ENCODE measurements at regions not wholly inside any gene's neighbourhood (a gene's known extent, or its start where the extent isn't known, plus 50 kb on each side); places are given as distances from the start of the nearest gene placed in this dataset.

GRCh38 chr6:102942206-102942605, 1548.7 kb downstream of the GRIK2 start:
- no peak overlapping the region for H3K27ac ChIP-seq (ENCODE audit: control insufficient read depth, insufficient read depth)
- CTCF ChIA-PET = no interaction called here
- no TSS peak for BruUV-seq (replicated peaks)
- H3K4me1 ChIP-seq (ENCODE audit: control insufficient read depth, insufficient read depth, low read length) = no peaks in the 10 kb centered on the region
- H3K79me2 ChIP-seq (ENCODE audit: control insufficient read depth, insufficient read depth, low read length) = no peaks in the 10 kb centered on the region
- no peaks in the 10 kb centered on the region for H3K27me3 ChIP-seq (replicated peaks in 1 of 2; ENCODE audit: control insufficient read depth in 2 of 2, insufficient read depth in 2 of 2, low read length in 1 of 2)
- TF ChIP-seq, protein P1, sequence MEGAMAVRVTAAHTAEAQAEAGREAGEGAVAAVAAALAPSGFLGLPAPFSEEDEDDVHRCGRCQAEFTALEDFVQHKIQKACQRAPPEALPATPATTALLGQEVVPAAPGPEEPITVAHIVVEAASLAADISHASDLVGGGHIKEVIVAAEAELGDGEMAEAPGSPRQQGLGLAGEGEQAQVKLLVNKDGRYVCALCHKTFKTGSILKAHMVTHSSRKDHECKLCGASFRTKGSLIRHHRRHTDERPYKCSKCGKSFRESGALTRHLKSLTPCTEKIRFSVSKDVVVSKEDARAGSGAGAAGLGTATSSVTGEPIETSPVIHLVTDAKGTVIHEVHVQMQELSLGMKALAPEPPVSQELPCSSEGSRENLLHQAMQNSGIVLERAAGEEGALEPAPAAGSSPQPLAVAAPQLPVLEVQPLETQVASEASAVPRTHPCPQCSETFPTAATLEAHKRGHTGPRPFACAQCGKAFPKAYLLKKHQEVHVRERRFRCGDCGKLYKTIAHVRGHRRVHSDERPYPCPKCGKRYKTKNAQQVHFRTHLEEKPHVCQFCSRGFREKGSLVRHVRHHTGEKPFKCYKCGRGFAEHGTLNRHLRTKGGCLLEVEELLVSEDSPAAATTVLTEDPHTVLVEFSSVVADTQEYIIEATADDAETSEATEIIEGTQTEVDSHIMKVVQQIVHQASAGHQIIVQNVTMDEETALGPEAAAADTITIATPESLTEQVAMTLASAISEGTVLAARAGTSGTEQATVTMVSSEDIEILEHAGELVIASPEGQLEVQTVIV (IDR thresholded peaks at IDR 0.05; ENCODE audit: borderline replicate concordance, partially characterized antibody) = no peak
- no peak for TF ChIP-seq ETV6 (conservative IDR thresholded peaks at IDR 0.05 in 1 of 2, IDR thresholded peaks at IDR 0.05 in 1 of 2; ENCODE audit: borderline replicate concordance in 1 of 2, low read depth in 1 of 2)
- TF ChIP-seq BHLHE40 (IDR thresholded peaks at IDR 0.05; ENCODE audit: borderline replicate concordance in 1 of 2, low read depth in 2 of 2, low read length in 1 of 2) = no peak
- no peak for TF ChIP-seq PKNOX1 (IDR thresholded peaks at IDR 0.05)
- no peak for TF ChIP-seq SP1 (IDR thresholded peaks at IDR 0.05; ENCODE audit: low read depth, low read length)
- TF ChIP-seq PML (IDR thresholded peaks at IDR 0.05; ENCODE audit: low read length) = no peak
- no peak for TF ChIP-seq MXI1 (IDR thresholded peaks at IDR 0.05; ENCODE audit: low read depth, low read length)
- no peak for DNase-seq (ENCODE audit: low read depth, low spot score)
- H3K4me3 ChIP-seq = no peak overlapping the region
- POLR2A ChIA-PET = no interaction called here
- H3K9me3 ChIP-seq (replicated peaks; ENCODE audit: control insufficient read depth, insufficient read depth, low read length) = no peaks in the 10 kb centered on the region
- no peak overlapping the region for H3K9ac ChIP-seq (ENCODE audit: control insufficient read depth, insufficient read depth, low read length)
- no peaks in the 10 kb centered on the region for H4K20me1 ChIP-seq (ENCODE audit: control insufficient read depth, insufficient read depth)
- intact Hi-C loops (cut with micrococcal nuclease; ENCODE audit: unreplicated experiment) = no loop called here
- RAD21 ChIA-PET (ENCODE audit: unreplicated experiment) = no interaction called here
- H3K36me3 ChIP-seq (ENCODE audit: control insufficient read depth in 2 of 2, insufficient read depth in 2 of 2, low read length in 1 of 2) = no peaks in the 10 kb centered on the region
- ATAC-seq = no peak
- FAIRE-seq = no peak
- in situ Hi-C loops (cut with MboI) = no loop called here
- H2AFZ ChIP-seq (ENCODE audit: control insufficient read depth, low read depth, low read length) = no peak overlapping the region
- H3K4me2 ChIP-seq (ENCODE audit: control insufficient read depth, insufficient read depth) = no peak overlapping the region
- SMC1A ChIA-PET (ENCODE audit: uncharacterized antibody, unreplicated experiment) = no interaction called here
